ENCODE measurements at regions not wholly inside any gene's neighbourhood (a gene's known extent, or its start where the extent isn't known, plus 50 kb on each side); places are given as distances from the start of the nearest gene placed in this dataset.

DNA sequence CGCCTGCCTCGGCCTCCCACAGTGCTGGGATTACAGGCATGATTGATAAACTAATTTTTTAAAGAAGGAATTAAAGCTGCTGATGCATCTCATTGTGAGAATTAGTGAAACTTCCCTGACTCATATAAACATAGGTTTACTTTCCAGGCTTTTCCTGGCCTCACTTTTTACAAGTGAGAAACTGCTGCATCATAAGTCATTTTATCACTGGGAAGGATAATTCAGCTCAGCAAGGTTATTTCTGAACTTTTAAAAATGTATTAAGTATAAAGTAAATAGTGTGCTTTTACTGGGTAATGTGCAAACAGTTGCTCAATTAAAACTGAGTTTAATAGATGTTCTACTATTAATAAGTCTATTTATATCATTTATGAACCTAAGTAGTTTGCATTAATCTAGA lies 1130.3 kb upstream of the CDH2 start:
- DNase-seq = no peak

DNA sequence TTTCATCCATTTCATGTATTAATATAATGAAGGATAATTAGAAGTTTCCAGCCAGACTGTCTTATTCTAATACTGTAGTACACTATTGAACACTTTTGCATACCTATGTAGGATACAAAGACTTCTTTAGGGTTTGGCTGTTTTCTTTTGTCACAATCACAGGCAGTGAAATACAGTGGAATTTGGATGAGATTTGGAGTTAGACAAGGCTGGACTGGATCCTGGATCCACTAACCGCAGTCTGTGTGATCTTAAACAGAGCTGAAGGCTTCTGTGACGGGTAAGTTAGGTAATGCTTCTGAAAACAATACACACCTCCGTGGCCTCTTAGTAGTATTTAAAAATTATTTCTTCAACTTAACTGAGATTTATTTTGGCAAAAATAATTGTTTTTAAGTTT lies 1128.6 kb upstream of the CDH2 start:
- no peak for DNase-seq

DNA sequence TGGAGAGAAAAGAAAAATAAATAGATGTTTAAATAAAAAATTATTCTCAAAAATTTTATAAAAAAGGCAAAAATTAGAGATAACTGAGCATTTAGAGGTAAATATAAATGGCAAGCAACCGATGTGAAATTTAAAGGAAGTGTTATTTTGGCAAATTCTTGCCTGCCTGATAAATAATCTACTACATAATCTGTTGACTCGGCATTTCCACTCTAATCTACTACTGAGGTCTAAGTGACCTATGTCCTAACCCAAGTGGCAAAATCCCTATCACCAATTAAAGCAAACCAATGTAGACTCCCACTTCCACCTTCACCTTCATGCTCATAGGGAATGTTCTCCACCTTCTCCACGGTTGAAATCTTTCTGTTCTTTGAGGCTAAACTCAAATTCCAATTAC lies 1124.1 kb upstream of the CDH2 start:
- DNase-seq = no peak

DNA sequence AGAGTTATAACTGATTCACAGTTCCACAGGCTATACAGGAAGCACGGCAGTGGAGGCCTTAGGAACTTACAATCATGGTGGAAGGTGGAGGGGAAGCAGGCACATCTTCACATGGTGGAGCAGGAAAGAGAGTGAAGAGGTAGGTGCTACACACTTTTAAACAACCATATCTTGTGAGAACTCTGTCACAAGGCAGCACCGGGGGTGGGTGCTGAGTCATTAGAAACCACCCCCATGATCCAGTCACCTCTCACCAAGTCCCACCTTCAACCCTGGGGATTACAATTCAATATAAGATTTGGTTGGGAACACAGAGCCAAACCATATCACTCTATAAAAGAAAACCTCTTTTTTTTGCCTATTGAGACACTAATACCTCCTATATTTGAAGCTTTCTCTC lies 1108.5 kb upstream of the CDH2 start:
- DNase-seq = no peak

DNA sequence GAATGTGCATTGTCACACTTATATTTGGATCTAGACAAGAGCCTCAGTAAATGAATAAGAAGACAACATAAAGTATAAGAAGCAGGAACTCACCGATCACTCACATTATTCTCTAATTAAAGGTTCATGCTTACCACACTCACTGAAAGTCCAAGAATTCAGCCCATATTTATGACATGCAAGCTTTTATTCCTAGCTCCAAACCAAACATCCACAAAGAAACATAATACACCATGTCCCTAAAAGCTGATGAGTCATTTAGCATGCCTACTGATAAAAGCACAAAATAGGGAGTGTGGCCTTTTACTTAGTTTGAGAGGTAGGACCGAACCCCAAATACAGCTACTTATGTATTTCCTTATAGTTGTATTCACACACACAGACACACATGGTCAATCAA lies 1094.6 kb upstream of the CDH2 start:
- no peak for DNase-seq

DNA sequence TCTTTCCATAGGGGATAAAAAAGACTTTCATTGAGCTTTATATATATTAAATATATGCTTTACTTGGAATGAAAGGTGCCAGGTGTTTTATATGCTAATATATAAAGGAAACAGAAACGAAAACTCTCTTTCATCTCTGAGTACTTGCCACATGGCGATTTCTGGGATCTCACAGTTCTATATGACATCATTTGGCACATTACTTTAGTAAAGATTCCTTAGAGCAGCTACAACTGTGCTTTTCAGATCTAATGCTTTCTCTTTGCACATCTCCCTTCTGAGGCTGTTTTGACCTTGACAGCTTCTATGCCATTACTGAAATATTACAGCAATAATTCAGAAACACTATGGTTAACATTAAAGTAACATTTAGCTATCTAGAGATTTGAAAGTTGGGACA lies 1082.9 kb upstream of the CDH2 start:
- DNase-seq = no peak

DNA sequence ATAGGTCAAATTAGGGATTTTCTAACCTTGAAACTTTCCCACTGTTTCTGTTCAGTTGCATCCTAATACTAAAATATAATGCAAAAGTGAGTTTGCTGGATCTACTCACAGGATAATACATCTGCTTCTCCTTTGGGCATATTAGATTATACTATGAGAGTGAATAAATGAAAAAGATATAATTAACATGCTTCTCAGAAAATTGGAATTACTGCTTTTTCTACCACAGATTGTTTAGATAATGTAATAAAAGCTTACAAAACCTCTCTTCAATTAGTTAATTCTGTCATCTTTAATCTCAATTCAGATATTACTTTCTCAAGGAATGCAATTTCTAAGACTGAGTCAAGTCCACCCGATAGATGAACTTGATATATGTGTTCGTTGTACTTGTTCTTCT lies 1077.2 kb upstream of the CDH2 start:
- DNase-seq = no peak

DNA sequence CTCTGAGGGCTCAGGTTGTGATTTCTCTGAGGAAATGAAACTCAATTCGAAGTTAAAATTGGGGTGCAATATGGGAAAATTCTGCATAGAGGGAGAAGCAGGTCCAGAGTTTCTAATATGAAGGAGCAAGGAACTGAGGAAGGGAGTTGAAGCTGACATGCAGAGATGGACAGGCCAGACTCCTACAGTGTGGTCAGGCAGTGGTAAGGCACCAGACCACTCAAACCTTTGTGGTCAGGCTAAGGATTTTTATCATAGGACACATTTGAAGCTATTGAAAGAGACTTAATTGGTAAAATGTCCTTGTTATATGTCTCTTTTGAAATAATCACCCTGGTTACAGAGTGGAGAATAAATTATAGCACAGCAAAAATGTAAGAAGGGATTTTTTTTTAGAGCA lies 1074.8 kb upstream of the CDH2 start:
- DNase-seq = no peak

DNA sequence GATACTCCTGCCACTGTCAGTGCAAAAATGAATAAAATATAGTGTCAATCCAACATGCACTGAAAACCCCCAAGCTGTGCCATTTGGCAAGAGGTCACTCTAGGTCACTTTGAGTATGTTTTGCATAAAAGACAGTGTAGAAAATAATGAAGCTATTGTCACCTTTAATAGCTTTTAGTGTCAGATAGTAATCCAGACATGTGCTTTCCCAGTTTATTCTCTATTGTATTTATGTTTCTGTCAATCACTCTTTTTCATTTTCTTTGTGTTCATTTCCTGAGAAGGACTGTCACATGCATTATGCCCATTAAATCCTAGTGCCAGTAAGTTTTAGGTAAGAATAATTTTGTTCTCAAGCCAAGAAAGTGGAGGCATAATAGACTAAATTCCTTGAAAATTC lies 1073.9 kb upstream of the CDH2 start:
- DNase-seq = no peak

DNA sequence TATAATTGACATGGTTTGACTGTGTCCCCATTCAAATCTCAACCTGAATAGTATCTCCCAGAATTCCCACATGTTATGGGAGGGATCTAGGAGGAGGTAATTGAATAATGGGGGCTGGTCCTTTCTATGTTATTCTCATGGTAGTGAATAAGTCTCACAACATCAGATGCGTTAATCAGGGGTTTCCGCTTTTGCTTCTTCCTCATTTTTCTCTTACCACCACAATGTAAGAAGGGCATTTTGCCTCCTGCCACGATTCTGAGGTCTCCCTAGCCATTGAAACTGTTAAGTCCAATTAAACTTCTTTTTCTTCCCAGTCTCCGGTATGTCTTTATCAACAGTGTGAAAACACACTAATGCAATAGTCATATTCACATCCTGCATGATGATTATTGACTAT lies 1073.3 kb upstream of the CDH2 start:
- DNase-seq = no peak

DNA sequence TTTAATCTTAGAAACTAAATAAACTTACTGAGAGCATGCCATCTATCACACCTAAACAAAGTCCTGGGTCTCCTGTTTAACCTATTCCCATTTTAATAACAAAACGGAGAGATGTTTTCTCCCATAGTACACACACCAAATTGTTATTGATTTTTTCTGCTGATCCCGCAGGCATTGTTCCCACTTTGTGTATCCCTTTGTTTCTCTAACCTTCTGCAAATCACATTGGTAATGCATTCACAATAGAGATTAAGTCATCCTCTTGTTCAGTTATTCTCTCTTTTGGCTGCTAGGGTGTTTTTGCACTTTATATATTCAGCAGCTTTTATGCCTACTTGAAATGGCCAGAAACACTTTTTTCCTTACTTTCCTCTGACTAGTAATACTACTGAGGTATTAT lies 1071.9 kb upstream of the CDH2 start:
- no peak for DNase-seq

DNA sequence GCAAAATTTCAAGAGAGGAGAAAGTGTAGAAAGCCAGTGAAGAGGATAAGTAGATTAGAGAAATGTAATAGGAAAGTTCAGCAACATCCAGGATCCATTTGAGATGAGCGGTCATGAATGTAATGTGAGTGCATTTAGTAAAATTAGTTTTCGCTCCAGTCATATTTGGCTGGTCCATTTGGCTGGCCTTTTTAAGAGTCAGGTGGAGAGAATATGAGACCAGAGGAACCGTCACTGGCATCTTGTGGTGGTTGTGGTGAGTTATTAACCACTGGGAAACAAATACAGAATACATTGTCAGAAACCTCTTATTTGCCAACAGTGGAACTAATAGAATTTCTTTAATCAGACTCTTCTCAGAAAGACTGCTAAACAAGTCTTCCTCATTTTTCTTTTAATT lies 1064.3 kb upstream of the CDH2 start:
- DNase-seq = no peak

DNA sequence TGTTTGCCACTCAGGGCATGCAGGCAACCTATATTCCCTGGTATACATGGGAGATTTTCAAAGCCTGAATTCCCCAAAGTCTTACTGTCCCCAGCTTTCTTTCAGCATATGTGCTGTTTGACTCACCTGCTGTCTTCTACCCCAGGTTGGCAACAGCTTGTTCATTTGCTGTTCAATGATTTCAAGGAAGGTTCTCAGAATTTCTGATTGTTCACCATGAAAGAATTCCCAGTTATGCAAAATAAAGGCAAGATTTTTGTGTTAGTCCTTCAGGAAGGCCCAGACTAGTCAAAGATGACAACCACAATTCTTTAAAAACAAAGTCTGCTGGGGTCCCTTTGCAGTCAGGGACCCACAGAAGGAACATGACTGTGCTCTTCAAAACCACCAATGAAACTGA lies 1057.8 kb upstream of the CDH2 start:
- DNase-seq = no peak

DNA sequence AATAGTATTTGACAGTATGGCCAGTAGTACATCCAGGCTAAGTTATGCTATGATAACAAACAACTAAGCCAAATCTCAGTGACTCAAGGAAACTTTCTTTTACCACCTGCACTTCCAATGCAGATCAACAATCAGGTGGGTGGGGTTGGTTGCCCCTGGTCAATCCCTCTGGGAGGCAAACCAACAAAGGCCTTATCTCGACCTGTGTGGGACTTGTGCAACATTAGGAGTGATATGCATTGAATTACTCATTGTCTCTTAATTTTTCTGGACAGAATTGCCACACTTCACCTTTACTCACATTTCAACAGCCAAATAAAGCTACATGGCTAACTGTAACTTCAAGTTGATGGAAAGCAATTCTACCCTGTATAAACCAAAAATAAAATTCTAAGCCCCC lies 1049.3 kb upstream of the CDH2 start:
- DNase-seq = no peak

DNA sequence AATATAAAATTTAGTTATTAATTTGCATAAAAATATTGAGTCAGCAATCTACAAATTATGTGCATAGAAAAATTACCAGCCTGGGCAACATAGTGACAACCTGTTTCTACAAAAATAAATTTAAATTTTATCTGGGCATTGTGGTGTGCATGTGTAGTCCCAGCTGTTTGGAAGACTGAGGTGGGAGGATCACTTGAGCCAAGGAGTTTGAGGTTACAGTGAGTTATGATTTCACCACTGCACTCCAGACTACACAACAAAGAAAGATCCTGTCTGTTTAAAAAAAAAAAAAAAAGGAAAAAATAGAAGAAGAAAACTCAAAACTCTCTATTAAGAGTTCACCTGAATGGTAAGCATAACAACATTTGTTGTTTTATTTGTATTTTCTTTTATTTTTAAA lies 1048.4 kb upstream of the CDH2 start:
- DNase-seq = no peak

DNA sequence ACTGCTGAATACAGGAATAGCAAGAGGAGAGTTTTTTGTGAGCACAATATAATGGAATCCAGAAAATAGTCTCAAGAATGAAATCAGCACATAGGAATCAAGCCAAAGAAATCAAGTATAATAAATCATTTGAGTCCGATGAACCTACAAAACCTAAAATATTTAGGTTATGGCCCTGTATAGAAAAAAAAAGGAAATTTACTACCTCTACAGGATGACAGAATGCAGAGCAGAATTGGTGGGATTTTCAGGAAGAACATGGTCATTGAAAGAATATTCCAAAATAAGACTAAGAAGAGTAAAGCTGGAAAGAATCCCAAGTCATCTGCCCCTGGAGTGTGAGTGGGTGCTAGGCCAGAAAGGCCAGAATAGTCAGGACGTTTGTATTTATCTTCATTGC lies 1041.2 kb upstream of the CDH2 start:
- DNase-seq = no peak

DNA sequence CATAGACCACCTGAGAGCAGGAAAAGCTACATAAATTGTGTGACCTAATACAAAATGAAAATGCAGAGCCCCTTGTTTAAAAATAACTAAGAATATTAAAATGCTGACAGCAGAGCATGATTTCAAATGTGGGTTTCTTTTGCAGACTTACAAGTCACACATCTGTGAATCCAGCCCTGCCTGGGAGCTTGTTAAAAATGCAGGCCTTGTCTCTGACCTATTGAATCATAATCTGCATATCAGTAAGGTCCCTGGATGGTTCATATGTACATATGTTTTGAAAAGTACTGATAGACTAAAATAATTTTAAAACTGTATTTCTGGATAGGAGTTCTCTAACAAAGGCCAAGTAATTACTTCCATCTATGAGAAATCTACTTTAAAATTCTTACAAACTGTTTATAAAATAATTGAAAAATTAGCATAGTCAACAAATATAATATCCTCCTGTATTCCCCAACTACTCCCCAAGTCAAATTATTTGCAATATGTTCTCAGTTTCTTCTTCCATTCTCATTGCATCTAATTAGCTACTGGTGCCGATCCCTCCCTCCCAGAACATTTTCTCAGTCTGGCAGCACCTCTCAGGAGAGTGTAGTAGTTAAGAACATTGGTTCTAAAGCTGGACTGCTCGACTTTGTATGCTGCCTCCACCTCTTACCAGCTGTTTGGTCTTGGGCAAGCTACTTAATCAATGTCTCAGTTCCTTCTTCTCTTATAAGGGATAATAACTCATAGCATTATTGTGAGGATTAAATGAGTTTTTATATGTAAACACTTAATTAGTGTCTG lies 1040.4 kb upstream of the CDH2 start:
- DNase-seq = no peak

DNA sequence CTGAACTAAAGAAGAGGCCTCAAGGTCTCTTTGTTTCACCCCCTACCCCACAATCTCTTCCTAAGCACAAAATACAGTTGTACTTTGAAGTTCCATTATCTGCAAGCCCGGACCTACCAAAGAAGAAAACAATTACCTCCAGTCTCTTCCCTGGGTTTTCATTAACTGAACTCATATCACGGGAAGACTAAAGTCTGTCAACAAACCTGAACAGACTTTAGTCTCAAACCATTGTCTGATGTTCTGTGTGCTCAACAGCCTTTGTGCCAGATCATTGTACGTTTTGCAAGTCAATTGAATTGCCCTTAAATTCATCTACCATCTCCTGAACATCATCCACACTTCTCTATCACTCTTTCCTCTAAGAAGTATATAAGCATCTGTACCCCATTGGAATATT lies 1021.9 kb upstream of the CDH2 start:
- DNase-seq = no peak

DNA sequence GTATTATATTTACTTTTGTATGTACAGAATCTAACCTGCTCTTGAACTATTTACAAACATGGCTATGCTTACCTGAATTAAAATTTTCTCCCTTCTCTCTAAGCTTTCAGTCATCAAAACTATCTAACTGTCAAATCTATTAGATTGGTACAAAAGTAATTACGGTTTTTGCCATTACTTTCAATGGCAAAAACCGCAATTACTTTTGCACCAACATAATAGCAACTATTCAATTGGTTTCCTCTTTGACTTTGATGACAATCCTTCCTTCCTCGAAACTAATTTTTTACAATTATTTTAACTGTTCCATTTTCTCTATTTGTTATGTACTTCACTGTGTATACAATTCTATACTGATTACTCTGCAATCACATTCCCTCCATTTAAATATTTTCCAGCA lies 1019.4 kb upstream of the CDH2 start:
- no peak for DNase-seq

DNA sequence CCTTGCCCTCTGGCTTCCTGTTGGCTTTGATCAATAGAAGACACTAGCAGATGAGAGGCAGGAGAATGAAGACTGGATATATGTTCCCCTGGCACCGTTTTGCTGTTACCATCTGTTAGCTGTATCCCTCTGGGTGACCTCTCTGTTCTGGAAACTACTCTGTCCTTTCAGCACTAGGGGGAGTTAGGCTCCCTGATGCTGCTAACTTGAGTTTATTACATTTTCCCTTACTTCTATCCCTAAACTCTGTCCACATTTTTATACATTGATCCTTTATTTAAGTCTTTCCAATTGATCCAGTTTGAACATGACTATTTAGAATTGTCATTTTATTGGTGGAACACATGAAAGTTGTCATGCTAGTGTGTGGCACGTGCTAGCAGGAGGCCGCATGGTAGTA lies 1014.3 kb upstream of the CDH2 start:
- DNase-seq = no peak

DNA sequence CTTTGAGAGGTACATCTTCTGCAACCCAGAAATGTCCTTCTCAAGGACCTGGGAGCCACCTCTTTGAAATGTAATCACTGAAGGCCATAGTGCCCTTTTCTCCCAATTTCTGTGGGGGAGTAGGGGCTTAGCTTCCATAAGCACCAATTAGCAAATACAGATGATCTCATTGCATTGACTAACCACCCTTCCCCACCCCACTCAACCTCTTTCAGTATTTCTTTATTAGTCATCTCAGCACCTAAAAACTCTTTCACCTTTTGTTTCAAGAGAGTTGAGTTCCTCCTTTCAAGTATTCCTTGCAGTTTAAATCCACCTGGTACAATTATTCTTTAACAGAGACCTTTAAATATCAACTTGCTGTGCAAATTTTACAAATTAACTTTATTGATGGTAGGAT lies 1011.8 kb upstream of the CDH2 start:
- no peak for DNase-seq

DNA sequence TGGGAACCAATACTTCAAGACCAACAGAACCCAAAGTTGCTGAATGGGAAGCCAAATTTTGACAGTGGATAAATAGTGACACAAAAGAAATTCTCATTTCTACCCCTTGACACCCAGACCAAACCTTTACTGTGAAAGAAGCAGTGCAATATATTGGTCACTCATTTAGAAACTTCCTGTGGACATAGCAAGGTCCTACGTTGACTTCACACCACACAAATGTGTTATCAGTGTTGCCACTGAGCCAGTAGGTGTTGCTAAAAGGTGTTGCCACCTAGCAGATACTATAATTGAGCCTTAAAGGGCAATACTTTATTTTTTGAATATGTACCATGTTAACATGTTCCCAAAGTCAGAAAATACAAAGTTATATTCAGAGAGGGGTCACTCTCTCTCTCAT lies 1008.9 kb upstream of the CDH2 start:
- no peak for DNase-seq

DNA sequence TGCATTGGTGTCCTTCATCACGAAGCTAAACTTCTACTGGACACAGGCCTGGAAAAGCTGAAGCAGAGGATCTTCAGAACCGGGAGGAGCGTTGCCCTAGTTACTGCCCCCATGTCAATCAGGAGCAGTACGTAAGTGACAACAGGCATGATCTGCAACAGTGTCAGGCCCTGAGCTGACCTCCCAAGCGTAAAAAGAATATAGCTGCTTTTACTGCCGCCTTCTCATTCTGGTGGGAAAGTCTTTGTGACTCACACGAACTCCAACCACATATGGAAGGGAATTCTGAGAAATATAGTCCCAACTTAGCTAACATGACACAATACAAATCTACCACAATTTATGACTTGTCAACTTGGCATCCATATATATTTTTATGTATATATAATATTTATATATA lies 1007.7 kb upstream of the CDH2 start:
- DNase-seq = no peak

DNA sequence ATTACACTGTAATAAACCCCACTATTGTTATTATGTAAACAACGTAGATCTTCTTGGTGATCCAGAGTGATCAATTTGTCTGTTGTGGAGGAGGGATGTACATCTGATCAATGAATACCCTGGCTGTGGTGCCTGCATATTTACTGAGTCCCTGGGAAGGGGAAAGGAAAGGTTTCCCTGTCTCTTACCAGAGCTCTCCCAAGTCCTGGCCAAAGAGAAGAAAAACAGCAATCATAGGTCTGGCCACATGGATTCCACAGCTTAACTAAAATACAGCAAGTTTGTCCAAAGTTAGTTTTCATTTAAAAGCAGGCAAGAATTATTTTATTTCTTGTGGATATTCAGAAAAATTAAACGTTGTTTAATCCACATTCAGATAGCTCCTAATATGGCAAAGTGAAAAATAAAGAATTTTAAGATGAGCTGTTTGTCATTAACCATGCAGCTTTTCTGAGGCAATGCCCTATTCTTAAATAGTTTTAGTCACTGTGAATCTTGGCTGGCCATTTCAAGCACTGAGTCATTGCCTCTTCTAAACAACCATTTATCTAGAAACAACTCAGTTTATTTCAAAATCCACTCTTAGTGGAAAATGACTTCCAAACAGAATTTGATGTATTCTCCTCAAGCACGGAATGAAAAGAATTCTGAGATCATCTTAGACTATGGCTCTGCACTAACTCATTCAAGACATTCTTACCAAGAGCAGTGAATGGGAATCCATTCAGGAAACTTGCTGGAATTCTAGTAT lies 1004.4 kb upstream of the CDH2 start:
- no peak for DNase-seq

DNA sequence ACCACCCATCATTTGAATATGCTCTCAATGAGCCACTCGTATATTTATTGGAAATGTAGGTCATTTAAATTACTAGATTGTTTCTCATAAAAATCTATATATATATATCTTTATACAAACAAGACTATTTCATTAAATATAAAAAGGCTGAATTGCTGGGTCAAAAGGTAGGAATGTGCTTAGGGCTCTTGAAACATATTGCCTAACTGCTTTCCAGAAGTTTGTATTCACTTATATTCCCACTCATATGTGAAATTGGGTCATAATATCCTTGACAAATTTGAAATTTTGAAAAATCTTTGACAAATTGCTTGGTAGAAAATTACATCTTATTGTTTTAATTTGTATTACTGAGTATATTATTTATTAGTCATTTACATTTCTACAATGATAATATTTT lies 999.8 kb upstream of the CDH2 start:
- DNase-seq = no peak
